ENCODE measurements at regions not wholly inside any gene's neighbourhood (a gene's known extent, or its start where the extent isn't known, plus 50 kb on each side); places are given as distances from the start of the nearest gene placed in this dataset.

DNA sequence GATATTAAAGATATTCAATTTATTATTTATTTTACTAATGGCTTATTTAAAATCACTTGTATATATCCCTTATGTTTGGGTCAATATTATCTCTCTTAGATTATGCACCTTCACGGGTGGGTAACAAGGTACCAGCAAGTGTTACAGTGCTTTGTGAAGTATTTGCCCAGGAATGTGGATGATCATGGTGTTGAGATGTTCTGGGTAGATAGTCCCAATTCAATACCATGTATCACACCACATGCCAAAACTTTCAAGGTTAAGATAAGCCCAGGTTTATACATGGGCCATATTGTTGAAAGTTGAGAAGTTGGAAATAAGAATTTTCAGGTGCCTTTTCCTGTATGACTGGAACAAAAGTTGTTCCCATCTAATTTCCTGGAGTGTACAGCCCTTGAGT, 131.3 kb upstream of the RASSF8 start:
- ChIA-PET POLR2A (no interaction called here), CTCF (no interaction called here)
- 0 out of 2 replicates have a peak, but pooled peaks cover 3% of the 10 kb centered on the region for H3K4me1 Mint-ChIP-seq
- DNase-seq (ENCODE audit: low spot score) (no peak), ATAC-seq (no peak)
- TF ChIP-seq SMAD4 (CRISPR knock-in tag; IDR thresholded peaks at IDR 0.05) (no peak), KAT7 (CRISPR knock-in tag; IDR thresholded peaks at IDR 0.05; ENCODE audit: borderline replicate concordance) (no peak), FOXK1 (CRISPR knock-in tag; IDR thresholded peaks at IDR 0.05) (no peak), RELA (CRISPR knock-in tag; IDR thresholded peaks at IDR 0.05; ENCODE audit: borderline replicate concordance) (no peak), ZBTB21 (CRISPR knock-in tag; IDR thresholded peaks at IDR 0.05; ENCODE audit: borderline replicate concordance) (no peak), TCF7 (CRISPR knock-in tag; IDR thresholded peaks at IDR 0.05; ENCODE audit: low read depth) (no peak), CREM (CRISPR knock-in tag; IDR thresholded peaks at IDR 0.05) (no peak)
- TF ChIP-seq, protein P1, sequence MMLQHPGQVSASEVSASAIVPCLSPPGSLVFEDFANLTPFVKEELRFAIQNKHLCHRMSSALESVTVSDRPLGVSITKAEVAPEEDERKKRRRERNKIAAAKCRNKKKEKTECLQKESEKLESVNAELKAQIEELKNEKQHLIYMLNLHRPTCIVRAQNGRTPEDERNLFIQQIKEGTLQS (CRISPR knock-in tag; conservative IDR thresholded peaks at IDR 0.05), result no peak
- TF ChIP-seq, protein P2, sequence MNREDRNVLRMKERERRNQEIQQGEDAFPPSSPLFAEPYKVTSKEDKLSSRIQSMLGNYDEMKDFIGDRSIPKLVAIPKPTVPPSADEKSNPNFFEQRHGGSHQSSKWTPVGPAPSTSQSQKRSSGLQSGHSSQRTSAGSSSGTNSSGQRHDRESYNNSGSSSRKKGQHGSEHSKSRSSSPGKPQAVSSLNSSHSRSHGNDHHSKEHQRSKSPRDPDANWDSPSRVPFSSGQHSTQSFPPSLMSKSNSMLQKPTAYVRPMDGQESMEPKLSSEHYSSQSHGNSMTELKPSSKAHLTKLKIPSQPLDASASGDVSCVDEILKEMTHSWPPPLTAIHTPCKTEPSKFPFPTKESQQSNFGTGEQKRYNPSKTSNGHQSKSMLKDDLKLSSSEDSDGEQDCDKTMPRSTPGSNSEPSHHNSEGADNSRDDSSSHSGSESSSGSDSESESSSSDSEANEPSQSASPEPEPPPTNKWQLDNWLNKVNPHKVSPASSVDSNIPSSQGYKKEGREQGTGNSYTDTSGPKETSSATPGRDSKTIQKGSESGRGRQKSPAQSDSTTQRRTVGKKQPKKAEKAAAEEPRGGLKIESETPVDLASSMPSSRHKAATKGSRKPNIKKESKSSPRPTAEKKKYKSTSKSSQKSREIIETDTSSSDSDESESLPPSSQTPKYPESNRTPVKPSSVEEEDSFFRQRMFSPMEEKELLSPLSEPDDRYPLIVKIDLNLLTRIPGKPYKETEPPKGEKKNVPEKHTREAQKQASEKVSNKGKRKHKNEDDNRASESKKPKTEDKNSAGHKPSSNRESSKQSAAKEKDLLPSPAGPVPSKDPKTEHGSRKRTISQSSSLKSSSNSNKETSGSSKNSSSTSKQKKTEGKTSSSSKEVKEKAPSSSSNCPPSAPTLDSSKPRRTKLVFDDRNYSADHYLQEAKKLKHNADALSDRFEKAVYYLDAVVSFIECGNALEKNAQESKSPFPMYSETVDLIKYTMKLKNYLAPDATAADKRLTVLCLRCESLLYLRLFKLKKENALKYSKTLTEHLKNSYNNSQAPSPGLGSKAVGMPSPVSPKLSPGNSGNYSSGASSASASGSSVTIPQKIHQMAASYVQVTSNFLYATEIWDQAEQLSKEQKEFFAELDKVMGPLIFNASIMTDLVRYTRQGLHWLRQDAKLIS (CRISPR knock-in tag; IDR thresholded peaks at IDR 0.05; ENCODE audit: borderline replicate concordance), result no peak
- H3K27ac Mint-ChIP-seq, result no peak overlapping the region
- H3K36me3 Mint-ChIP-seq, result no peaks in the 10 kb centered on the region
- no peaks in the 10 kb centered on the region for H3K27me3 Mint-ChIP-seq (ENCODE audit: low read depth)
- no peak overlapping the region for H3K4me3 Mint-ChIP-seq
- H3K9me3 Mint-ChIP-seq, result no peaks in the 10 kb centered on the region

DNA sequence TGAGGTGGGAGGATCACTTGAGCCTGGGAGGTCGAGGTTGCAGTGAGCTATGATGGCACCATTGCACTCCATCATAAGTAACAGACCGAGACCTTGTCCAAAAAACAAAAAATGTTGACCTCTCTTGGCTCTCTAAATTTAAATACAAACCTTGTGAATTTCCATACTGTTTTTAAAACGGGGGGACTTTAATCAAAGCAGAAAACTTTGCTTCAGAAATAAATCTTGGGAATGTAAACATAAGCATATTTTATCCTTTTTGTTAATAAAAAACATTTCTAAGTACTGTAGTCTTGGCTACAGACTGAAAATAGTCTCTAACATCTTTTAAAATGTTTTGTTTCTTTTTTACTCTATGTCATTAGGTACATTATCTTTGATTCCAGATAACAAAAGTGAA, 130.7 kb upstream of the RASSF8 start:
- DNase-seq (ENCODE audit: low spot score), result no peak
- Mint-ChIP-seq H3K27me3 (ENCODE audit: low read depth) (no peaks in the 10 kb centered on the region), H3K4me1 (0 out of 2 replicates have a peak, but pooled peaks cover 3% of the 10 kb centered on the region), H3K36me3 (no peaks in the 10 kb centered on the region), H3K27ac (no peak overlapping the region), H3K9me3 (no peaks in the 10 kb centered on the region), H3K4me3 (no peak overlapping the region)
- ATAC-seq, result no peak
- TF ChIP-seq NFATC4 (CRISPR knock-in tag; IDR thresholded peaks at IDR 0.05) (no peak), NR2C2 (CRISPR knock-in tag; IDR thresholded peaks at IDR 0.05) (no peak), ZNF263 (CRISPR knock-in tag; IDR thresholded peaks at IDR 0.05; ENCODE audit: low read depth) (no peak), SOX15 (CRISPR knock-in tag; IDR thresholded peaks at IDR 0.05) (no peak), ZNF416 (CRISPR knock-in tag; IDR thresholded peaks at IDR 0.05) (no peak), SMAD3 (CRISPR knock-in tag; IDR thresholded peaks at IDR 0.05; ENCODE audit: borderline replicate concordance) (no peak), ATF1 (CRISPR knock-in tag; IDR thresholded peaks at IDR 0.05) (no peak), ZNF121 (CRISPR knock-in tag; IDR thresholded peaks at IDR 0.05) (no peak)
- TF ChIP-seq, protein P3, sequence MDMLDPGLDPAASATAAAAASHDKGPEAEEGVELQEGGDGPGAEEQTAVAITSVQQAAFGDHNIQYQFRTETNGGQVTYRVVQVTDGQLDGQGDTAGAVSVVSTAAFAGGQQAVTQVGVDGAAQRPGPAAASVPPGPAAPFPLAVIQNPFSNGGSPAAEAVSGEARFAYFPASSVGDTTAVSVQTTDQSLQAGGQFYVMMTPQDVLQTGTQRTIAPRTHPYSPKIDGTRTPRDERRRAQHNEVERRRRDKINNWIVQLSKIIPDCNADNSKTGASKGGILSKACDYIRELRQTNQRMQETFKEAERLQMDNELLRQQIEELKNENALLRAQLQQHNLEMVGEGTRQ (CRISPR knock-in tag; IDR thresholded peaks at IDR 0.05), result no peak
- TF ChIP-seq, protein P4, sequence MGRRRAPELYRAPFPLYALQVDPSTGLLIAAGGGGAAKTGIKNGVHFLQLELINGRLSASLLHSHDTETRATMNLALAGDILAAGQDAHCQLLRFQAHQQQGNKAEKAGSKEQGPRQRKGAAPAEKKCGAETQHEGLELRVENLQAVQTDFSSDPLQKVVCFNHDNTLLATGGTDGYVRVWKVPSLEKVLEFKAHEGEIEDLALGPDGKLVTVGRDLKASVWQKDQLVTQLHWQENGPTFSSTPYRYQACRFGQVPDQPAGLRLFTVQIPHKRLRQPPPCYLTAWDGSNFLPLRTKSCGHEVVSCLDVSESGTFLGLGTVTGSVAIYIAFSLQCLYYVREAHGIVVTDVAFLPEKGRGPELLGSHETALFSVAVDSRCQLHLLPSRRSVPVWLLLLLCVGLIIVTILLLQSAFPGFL (CRISPR knock-in tag; IDR thresholded peaks at IDR 0.05; ENCODE audit: borderline replicate concordance), result no peak
- TF ChIP-seq, protein P5, sequence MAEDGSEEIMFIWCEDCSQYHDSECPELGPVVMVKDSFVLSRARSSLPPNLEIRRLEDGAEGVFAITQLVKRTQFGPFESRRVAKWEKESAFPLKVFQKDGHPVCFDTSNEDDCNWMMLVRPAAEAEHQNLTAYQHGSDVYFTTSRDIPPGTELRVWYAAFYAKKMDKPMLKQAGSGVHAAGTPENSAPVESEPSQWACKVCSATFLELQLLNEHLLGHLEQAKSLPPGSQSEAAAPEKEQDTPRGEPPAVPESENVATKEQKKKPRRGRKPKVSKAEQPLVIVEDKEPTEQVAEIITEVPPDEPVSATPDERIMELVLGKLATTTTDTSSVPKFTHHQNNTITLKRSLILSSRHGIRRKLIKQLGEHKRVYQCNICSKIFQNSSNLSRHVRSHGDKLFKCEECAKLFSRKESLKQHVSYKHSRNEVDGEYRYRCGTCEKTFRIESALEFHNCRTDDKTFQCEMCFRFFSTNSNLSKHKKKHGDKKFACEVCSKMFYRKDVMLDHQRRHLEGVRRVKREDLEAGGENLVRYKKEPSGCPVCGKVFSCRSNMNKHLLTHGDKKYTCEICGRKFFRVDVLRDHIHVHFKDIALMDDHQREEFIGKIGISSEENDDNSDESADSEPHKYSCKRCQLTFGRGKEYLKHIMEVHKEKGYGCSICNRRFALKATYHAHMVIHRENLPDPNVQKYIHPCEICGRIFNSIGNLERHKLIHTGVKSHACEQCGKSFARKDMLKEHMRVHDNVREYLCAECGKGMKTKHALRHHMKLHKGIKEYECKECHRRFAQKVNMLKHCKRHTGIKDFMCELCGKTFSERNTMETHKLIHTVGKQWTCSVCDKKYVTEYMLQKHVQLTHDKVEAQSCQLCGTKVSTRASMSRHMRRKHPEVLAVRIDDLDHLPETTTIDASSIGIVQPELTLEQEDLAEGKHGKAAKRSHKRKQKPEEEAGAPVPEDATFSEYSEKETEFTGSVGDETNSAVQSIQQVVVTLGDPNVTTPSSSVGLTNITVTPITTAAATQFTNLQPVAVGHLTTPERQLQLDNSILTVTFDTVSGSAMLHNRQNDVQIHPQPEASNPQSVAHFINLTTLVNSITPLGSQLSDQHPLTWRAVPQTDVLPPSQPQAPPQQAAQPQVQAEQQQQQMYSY (CRISPR knock-in tag; IDR thresholded peaks at IDR 0.05), result no peak
- TF ChIP-seq, protein P6, sequence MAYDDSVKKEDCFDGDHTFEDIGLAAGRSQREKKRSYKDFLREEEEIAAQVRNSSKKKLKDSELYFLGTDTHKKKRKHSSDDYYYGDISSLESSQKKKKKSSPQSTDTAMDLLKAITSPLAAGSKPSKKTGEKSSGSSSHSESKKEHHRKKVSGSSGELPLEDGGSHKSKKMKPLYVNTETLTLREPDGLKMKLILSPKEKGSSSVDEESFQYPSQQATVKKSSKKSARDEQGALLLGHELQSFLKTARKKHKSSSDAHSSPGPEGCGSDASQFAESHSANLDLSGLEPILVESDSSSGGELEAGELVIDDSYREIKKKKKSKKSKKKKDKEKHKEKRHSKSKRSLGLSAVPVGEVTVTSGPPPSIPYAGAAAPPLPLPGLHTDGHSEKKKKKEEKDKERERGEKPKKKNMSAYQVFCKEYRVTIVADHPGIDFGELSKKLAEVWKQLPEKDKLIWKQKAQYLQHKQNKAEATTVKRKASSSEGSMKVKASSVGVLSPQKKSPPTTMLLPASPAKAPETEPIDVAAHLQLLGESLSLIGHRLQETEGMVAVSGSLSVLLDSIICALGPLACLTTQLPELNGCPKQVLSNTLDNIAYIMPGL (CRISPR knock-in tag; IDR thresholded peaks at IDR 0.05), result no peak
- TF ChIP-seq, protein P7, sequence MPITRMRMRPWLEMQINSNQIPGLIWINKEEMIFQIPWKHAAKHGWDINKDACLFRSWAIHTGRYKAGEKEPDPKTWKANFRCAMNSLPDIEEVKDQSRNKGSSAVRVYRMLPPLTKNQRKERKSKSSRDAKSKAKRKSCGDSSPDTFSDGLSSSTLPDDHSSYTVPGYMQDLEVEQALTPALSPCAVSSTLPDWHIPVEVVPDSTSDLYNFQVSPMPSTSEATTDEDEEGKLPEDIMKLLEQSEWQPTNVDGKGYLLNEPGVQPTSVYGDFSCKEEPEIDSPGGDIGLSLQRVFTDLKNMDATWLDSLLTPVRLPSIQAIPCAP (CRISPR knock-in tag; IDR thresholded peaks at IDR 0.05), result no peak
- ChIA-PET CTCF (no interaction called here), POLR2A (no interaction called here)
